Fibroblast of lung (primary cell): ENCODE measurements at regions not wholly inside any gene's neighbourhood (a gene's known extent, or its start where the extent isn't known, plus 50 kb on each side); places are given as distances from the start of the nearest gene placed in this dataset.

ENCODE experiments used
- EZH2 ChIP-seq: IDR thresholded peaks from 2 replicates; pipeline ENCODE4 v1.5.1; 2012; ENCODE audit warnings: low read length, control low read depth, mild to moderate bottlenecking; ENCODE audit errors: missing control alignments
- TF ChIP-seq, protein P1 (sequence below), 2 donors: IDR thresholded peaks in 1 of 2; conservative IDR thresholded peaks in 1 of 2; 1 replicate in 1 of 2; 2 replicates in 1 of 2; pipeline ENCODE4 v1.5.1; 2011 to 2012; ENCODE audit warnings: low read length in 2 of 2, control low read depth in 1 of 2, inconsistent platforms in 1 of 2, low read depth in 1 of 2, mild to moderate bottlenecking in 1 of 2

DNA sequence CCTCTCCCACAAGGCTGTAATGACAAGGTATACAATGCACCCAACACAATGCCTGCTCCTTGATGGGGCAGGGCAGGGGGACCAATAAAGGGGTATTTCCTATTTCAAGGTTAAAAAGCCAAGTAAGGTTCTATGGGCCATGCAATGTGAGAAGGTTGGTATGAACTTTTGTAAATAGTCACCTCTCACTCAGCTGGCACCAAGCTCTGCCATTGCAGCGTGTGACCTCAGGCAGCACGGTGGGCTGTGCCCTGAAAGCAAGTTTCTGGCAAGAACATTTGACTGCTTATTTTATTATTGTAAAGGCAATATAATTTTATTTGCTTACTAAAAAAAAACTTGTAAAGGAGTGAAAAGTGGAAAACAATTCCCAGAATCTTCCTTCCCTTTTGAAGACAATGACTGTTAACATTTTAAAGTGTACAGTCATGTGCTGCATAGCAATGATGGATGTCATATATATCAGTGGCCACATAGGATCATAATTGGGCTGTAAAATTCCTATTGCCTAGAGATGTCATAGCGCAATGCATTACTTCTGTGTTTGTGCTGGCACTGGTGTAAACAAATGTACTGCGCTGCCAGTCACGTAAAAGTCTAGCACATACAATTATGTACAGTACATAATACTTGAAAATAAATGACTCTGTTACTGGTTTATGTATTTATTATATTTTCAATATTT is 167.3 kb upstream of the RORA start:
- TF ChIP-seq, protein P1, sequence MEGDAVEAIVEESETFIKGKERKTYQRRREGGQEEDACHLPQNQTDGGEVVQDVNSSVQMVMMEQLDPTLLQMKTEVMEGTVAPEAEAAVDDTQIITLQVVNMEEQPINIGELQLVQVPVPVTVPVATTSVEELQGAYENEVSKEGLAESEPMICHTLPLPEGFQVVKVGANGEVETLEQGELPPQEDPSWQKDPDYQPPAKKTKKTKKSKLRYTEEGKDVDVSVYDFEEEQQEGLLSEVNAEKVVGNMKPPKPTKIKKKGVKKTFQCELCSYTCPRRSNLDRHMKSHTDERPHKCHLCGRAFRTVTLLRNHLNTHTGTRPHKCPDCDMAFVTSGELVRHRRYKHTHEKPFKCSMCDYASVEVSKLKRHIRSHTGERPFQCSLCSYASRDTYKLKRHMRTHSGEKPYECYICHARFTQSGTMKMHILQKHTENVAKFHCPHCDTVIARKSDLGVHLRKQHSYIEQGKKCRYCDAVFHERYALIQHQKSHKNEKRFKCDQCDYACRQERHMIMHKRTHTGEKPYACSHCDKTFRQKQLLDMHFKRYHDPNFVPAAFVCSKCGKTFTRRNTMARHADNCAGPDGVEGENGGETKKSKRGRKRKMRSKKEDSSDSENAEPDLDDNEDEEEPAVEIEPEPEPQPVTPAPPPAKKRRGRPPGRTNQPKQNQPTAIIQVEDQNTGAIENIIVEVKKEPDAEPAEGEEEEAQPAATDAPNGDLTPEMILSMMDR (conservative IDR thresholded peaks at IDR 0.05 in 1 of 2, IDR thresholded peaks at IDR 0.05 in 1 of 2; ENCODE audit: low read depth in 1 of 2, low read length in 2 of 2), result no peak
- no peak for TF ChIP-seq EZH2
